ENCODE measurements at regions not wholly inside any gene's neighbourhood (a gene's known extent, or its start where the extent isn't known, plus 50 kb on each side); places are given as distances from the start of the nearest gene placed in this dataset.
A peak's percentile ranks its signal among the peaks of the same experiment; 100 is the strongest.

DNA sequence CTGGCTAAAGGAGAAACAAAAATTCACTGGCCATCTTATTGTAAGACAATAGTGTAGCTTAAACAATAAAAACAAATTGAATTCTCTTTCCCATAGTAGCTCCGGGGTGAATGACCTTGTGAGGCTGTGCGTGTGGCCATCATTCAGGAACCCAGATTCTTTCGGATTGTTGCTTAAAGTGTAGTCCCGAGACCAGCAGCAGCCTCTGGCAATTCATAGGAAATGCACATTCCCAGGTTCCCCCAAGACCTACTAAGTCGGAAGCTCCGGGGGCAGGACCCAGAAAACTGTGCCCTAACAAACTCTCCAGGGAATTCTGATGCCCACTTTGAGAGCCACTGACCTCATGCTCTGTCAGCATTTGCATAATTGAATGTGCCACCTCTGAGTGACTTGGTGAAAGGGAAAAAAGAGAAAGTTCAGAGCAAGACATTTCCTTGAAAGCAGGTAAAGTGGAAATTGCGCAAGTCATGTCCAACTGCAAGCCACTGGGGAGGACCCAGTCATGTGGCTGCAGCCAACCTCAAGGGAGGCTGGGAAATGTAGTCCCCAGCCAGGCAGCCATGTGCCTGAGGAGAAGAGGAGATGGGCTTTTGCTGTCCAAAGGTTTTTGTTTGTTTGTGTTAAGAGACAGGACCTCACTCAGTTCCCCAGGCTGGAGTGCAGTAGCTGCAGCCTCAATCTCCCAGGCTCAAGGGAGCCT is 50.7 kb upstream of the PNMA8B start:
- Histone ChIP-seq H3K36me3 (no peaks in the 10 kb centered on the region), H3K27ac (peak overlapping the region; percentile 54), H3K9me3 (ENCODE audit: severe bottlenecking) (peaks cover 26% of the 10 kb centered on the region), H3K4me3 (ENCODE audit: low read depth, low read length) (no peak overlapping the region), H3K27me3 (ENCODE audit: insufficient read depth, low read depth, severe bottlenecking) (no peaks in the 10 kb centered on the region)
- peak; percentile 52 for DNase-seq
- TF ChIP-seq, protein P1, sequence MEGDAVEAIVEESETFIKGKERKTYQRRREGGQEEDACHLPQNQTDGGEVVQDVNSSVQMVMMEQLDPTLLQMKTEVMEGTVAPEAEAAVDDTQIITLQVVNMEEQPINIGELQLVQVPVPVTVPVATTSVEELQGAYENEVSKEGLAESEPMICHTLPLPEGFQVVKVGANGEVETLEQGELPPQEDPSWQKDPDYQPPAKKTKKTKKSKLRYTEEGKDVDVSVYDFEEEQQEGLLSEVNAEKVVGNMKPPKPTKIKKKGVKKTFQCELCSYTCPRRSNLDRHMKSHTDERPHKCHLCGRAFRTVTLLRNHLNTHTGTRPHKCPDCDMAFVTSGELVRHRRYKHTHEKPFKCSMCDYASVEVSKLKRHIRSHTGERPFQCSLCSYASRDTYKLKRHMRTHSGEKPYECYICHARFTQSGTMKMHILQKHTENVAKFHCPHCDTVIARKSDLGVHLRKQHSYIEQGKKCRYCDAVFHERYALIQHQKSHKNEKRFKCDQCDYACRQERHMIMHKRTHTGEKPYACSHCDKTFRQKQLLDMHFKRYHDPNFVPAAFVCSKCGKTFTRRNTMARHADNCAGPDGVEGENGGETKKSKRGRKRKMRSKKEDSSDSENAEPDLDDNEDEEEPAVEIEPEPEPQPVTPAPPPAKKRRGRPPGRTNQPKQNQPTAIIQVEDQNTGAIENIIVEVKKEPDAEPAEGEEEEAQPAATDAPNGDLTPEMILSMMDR (IDR thresholded peaks at IDR 0.05; ENCODE audit: low read depth, low read length) = no peak

DNA sequence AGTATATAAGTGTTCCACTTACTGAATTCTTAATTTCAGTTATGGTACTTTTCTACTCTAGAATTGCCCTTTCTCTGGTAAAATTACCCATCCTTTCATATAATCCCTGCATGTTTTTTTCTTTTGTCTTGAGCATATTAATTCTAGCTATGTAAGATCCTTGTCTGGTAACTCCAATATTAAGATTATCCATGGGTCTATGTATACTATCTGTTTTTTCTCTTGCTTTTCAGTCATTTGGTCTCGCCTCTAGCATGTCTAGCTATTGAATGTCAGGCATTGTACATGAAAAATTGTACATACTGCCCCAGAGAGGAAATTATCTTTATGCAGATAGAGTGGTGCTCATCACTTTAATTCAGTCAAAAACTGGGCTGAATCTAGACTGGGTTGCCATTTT is 50.4 kb upstream of the CALM3 start:
- H3K27me3 ChIP-seq (ENCODE audit: insufficient read depth, low read depth, severe bottlenecking) = no peaks in the 10 kb centered on the region
- no peaks in the 10 kb centered on the region for H3K36me3 ChIP-seq
- TF ChIP-seq, protein P1 (IDR thresholded peaks at IDR 0.05; ENCODE audit: low read depth, low read length) = no peak
- H3K9me3 ChIP-seq (ENCODE audit: severe bottlenecking) = peaks cover 29% of the 10 kb centered on the region
- no peak for DNase-seq
- H3K4me3 ChIP-seq (ENCODE audit: low read depth, low read length) = no peak overlapping the region
- no peak overlapping the region for H3K27ac ChIP-seq

DNA sequence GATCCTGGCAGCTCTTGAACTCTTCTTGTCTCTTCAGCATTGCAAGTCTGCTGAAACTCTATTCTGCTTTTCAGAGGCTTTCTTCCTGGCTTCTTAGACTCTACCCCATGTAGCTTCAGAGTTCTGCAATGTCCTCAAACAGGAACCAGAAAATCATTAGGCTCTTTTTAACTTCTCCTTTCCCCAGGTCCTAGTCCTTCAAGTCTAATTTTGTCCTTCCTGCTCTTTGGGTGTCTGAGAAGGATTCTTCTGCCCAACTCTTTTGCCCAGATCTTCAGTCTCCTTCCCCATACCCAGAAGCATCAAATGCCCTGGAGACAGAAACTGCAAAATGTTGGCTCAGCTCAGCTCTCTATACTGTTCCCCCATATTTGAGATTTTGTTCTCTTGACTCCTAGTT is 50.0 kb upstream of the CALM3 start:
- Histone ChIP-seq H3K27me3 (ENCODE audit: insufficient read depth, low read depth, severe bottlenecking) (no peaks in the 10 kb centered on the region), H3K27ac (no peak overlapping the region), H3K36me3 (no peaks in the 10 kb centered on the region), H3K4me3 (ENCODE audit: low read depth, low read length) (no peak overlapping the region), H3K9me3 (ENCODE audit: severe bottlenecking) (peaks cover 29% of the 10 kb centered on the region)
- TF ChIP-seq, protein P1 (IDR thresholded peaks at IDR 0.05; ENCODE audit: low read depth, low read length) = no peak
- DNase-seq = no peak

All from WERI-Rb-1 (cell line).